A549 (cell line): ENCODE measurements at regions not wholly inside any gene's neighbourhood (a gene's known extent, or its start where the extent isn't known, plus 50 kb on each side); places are given as distances from the start of the nearest gene placed in this dataset.
A peak's percentile ranks its signal among the peaks of the same experiment; 100 is the strongest.

ENCODE experiments used
- ATAC-seq, 2 experiments: fragments of 200-7000 bp in 1 of 2; fragments of >200 bp in 1 of 2; cut with Nextera tagmentation in 1 of 2; cut with Tn5 transposase in 1 of 2; 3 replicates each; pipeline versions ENCODE4 v1.8.0 to v1.9.1; 2018 to 2020; ENCODE audit warnings: mild to moderate bottlenecking in 1 of 2, moderate library complexity in 1 of 2
- CTCF ChIA-PET: fragments of 300-600 bp; sonication (Branson Sonifier 250); formaldehyde crosslinking; extraction: SDS; loops from one replicate; lab custom pipeline; 2021; ENCODE audit warnings: antibody characterized with exemption, inconsistent platforms; lab: Yijun Ruan, JAX
- POLR2A ChIA-PET: fragments of 350-600 bp; formaldehyde crosslinking; extraction: SDS; loops from one replicate; lab custom pipeline; 2021; ENCODE audit warnings: antibody characterized with exemption, inconsistent platforms; lab: Yijun Ruan, JAX
- DNase-seq, 2 experiments: peaks; one replicate each; pipeline versions ENCODE4 v3.0.0 to v3.0.0-alpha.2; 2011 to 2016; ENCODE audit warnings: low read depth in 1 of 2, low spot score in 1 of 2
- FAIRE-seq: peaks from 2 replicates; lab custom pipeline; 2011; peaks lifted over from hg19 to GRCh38; lab: Jason Lieb, UNC
- H3K27ac ChIP-seq, 2 experiments: fragments of >200 bp; sonication (Bioruptor Twin); formaldehyde crosslinking; 3 replicates each; pipeline ENCODE4 v1.5.1; 2016 to 2017
- H3K4me1 ChIP-seq: fragments of >200 bp; sonication (Bioruptor Twin); formaldehyde crosslinking; 3 replicates; pipeline ENCODE4 v1.6.1; 2016
- H3K4me2 ChIP-seq: fragments of >200 bp; sonication (Bioruptor Twin); formaldehyde crosslinking; 3 replicates; pipeline ENCODE4 v1.6.1; 2016
- H3K4me3 ChIP-seq: fragments of >200 bp; sonication (Bioruptor Twin); formaldehyde crosslinking; 3 replicates; pipeline ENCODE4 v1.5.1; 2016
- H3K9me3 ChIP-seq: fragments of >200 bp; sonication (Bioruptor Twin); formaldehyde crosslinking; 3 replicates; pipeline ENCODE4 v1.6.1; 2016
- BHLHE40 ChIP-seq: IDR thresholded peaks from 2 replicates; pipeline ENCODE4 v1.6.1; 2012; ENCODE audit warnings: low read depth, low read length, inconsistent platforms
- CBX2 ChIP-seq: fragments of 200-600 bp; sonication (generic); IDR thresholded peaks from 2 replicates; pipeline ENCODE4 v1.6.1; 2016; ENCODE audit warnings: low read depth, mild to moderate bottlenecking, borderline replicate concordance
- CBX8 ChIP-seq: fragments of 200-600 bp; sonication (generic); IDR thresholded peaks from 2 replicates; pipeline ENCODE4 v1.6.1; 2016
- CEBPB ChIP-seq, 2 experiments: fragments of >200 bp in 1 of 2; sonication (Bioruptor Twin) in 1 of 2; formaldehyde crosslinking in 1 of 2; IDR thresholded peaks; 2 replicates each; pipeline ENCODE4 v1.6.1; 2012 to 2016
- CHD2 ChIP-seq: fragments of 150-350 bp; IDR thresholded peaks from 2 replicates; pipeline ENCODE4 v1.6.1; 2014; ENCODE audit warnings: low read length; ENCODE audit not compliant: partially characterized antibody
- CHD4 ChIP-seq: fragments of 200-600 bp; sonication (generic); IDR thresholded peaks from 2 replicates; pipeline ENCODE4 v1.6.1; 2016; ENCODE audit warnings: antibody characterized with exemption, mild to moderate bottlenecking, borderline replicate concordance
- FOXS1 ChIP-seq: fragments of 250-450 bp; sonication (Bioruptor Pico); IDR thresholded peaks from 2 replicates; pipeline ENCODE4 v1.5.0; 2020; ENCODE audit warnings: mild to moderate bottlenecking, moderate library complexity
- GATA3 ChIP-seq: IDR thresholded peaks from 2 replicates; pipeline ENCODE4 v1.6.1; 2012; ENCODE audit warnings: borderline replicate concordance
- HDAC2 ChIP-seq: fragments of 200-600 bp; sonication (generic); IDR thresholded peaks from 2 replicates; pipeline ENCODE4 v1.6.1; 2016
- HEYL ChIP-seq: fragments of 250-450 bp; sonication (Bioruptor Pico); IDR thresholded peaks from 2 replicates; pipeline ENCODE4 v1.8.0; 2021; ENCODE audit warnings: mild to moderate bottlenecking, moderate library complexity
- HOXA7 ChIP-seq: fragments of 250-450 bp; sonication (Bioruptor Pico); IDR thresholded peaks from 2 replicates; pipeline ENCODE4 v1.5.0; 2020; ENCODE audit warnings: mild to moderate bottlenecking, moderate library complexity
- HOXB5 ChIP-seq: fragments of 250-450 bp; sonication (Bioruptor Pico); IDR thresholded peaks from 2 replicates; pipeline ENCODE4 v1.5.0; 2020; ENCODE audit warnings: mild to moderate bottlenecking, moderate library complexity
- JUN ChIP-seq, 2 experiments: fragments of >200 bp; sonication (Bioruptor Twin); formaldehyde crosslinking; IDR thresholded peaks; 2 replicates in 1 of 2; 3 replicates in 1 of 2; pipeline ENCODE4 v1.6.1; 2016 to 2017
- KDM5A ChIP-seq: fragments of 200-600 bp; sonication (generic); IDR thresholded peaks from 2 replicates; pipeline ENCODE4 v1.6.1; 2016; ENCODE audit warnings: antibody characterized with exemption, mild to moderate bottlenecking
- MAFK ChIP-seq: fragments of 450-650 bp; IDR thresholded peaks from 2 replicates; pipeline ENCODE4 v1.6.1; 2014; ENCODE audit not compliant: partially characterized antibody
- NPAS2 ChIP-seq: fragments of 250-450 bp; sonication (Bioruptor Pico); IDR thresholded peaks from 2 replicates; pipeline ENCODE4 v1.8.0; 2022; ENCODE audit warnings: mild to moderate bottlenecking, moderate library complexity, borderline replicate concordance
- NR3C1 ChIP-seq: fragments of >200 bp; sonication (Bioruptor Twin); formaldehyde crosslinking; IDR thresholded peaks from 3 replicates; pipeline ENCODE4 v1.6.1; 2017
- POLR2AphosphoS2 ChIP-seq: conservative IDR thresholded peaks from 2 replicates; pipeline ENCODE4 v1.6.1; 2012; ENCODE audit warnings: low read length, improper control_type of control experiment, inconsistent platforms
- SMC3 ChIP-seq: fragments of >200 bp; sonication (Bioruptor Twin); formaldehyde crosslinking; IDR thresholded peaks from 3 replicates; pipeline ENCODE4 v1.6.1; 2018; ENCODE audit warnings: inconsistent platforms
- TFCP2L1 ChIP-seq: fragments of 250-450 bp; sonication (Bioruptor Pico); IDR thresholded peaks from 2 replicates; pipeline ENCODE4 v1.5.0; 2021; ENCODE audit warnings: mild to moderate bottlenecking
- TP53 ChIP-seq: fragments of 250-450 bp; sonication (Bioruptor Pico); IDR thresholded peaks from 2 replicates; pipeline ENCODE4 v1.5.0; 2021; ENCODE audit warnings: mild to moderate bottlenecking, moderate library complexity
- ZC3H11A ChIP-seq: fragments of 450-650 bp; IDR thresholded peaks from 2 replicates; pipeline ENCODE4 v1.6.1; 2014; ENCODE audit warnings: antibody characterized with exemption, mild to moderate bottlenecking
- ZNF302 ChIP-seq: fragments of 250-450 bp; sonication (Bioruptor Pico); IDR thresholded peaks from 2 replicates; pipeline ENCODE4 v1.9.0; 2021; ENCODE audit warnings: inconsistent platforms, mild to moderate bottlenecking, moderate library complexity
- WGBS: methylation state at CpG from one replicate; pipeline ENCODE4 v1.1.6; 2017; ENCODE audit errors: missing lambda C conversion rate; 5-methylcytosine and 5-hydroxymethylcytosine counted together
- TF ChIP-seq, protein P1 (sequence below): fragments of >200 bp; sonication (Bioruptor Twin); formaldehyde crosslinking; IDR thresholded peaks from 3 replicates; pipeline ENCODE4 v1.6.1; 2016
- TF ChIP-seq, protein P2 (sequence below): fragments of >200 bp; sonication (Bioruptor Twin); formaldehyde crosslinking; IDR thresholded peaks from 2 replicates; pipeline ENCODE4 v1.6.1; 2016
- TF ChIP-seq, protein P3 (sequence below): fragments of 200-600 bp; sonication (generic); IDR thresholded peaks from 2 replicates; pipeline ENCODE4 v1.6.1; 2016; ENCODE audit warnings: antibody characterized with exemption, mild to moderate bottlenecking, moderate library complexity
- TF ChIP-seq, protein P4 (sequence below): fragments of 150-350 bp; IDR thresholded peaks from 2 replicates; pipeline ENCODE4 v1.6.1; 2014; ENCODE audit warnings: low read depth, mild to moderate bottlenecking, low read length

DNA sequence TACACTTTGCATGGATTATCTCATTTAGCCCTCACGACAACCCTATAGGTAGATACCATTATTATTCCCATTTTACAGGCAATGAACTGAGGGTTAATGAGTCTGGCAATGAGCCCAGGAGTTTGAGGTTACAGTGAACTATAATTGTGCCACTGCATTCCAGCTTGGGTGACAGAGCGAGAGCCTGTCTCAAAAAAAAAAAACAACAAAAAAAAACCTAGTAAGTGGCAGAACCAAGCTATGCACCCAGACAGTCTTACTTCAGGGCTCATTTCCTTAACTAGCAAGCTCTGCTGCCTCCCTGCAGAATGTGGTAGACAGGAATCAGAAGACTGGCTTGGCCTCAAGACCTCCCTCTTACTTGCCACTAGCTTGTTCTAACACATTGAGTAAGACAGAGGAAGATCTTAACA, 71.9 kb upstream of the RREB1 start:
- Histone ChIP-seq H3K27ac (no peak overlapping the region), H3K9me3 (no peaks in the 10 kb centered on the region), H3K4me1 (no peaks in the 10 kb centered on the region), H3K4me2 (no peak overlapping the region), H3K4me3 (no peak overlapping the region)
- no peak for DNase-seq
- CTCF ChIA-PET: no interaction called here
- POLR2A ChIA-PET: interaction anchor here (0.9 kb wide), 1 partner anchor 16 kb away, joined by 3 read pairs; no protein-coding TSS in a partner anchor
- TF ChIP-seq TP53 (no peak), CBX2 (no peak), CEBPB (IDR thresholded peaks at IDR 0.05) (no peak), CHD4 (no peak), FOXS1 (CRISPR knock-in tag) (no peak), ZNF302 (CRISPR knock-in tag) (no peak), MAFK (no peak), CHD2 (no peak), NR3C1 (no peak), POLR2AphosphoS2 (no peak), HOXA7 (CRISPR knock-in tag) (no peak), SMC3 (no peak), HDAC2 (no peak)
- TF ChIP-seq, protein P1, sequence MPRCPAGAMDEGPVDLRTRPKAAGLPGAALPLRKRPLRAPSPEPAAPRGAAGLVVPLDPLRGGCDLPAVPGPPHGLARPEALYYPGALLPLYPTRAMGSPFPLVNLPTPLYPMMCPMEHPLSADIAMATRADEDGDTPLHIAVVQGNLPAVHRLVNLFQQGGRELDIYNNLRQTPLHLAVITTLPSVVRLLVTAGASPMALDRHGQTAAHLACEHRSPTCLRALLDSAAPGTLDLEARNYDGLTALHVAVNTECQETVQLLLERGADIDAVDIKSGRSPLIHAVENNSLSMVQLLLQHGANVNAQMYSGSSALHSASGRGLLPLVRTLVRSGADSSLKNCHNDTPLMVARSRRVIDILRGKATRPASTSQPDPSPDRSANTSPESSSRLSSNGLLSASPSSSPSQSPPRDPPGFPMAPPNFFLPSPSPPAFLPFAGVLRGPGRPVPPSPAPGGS: no peak
- TF ChIP-seq, protein P2, sequence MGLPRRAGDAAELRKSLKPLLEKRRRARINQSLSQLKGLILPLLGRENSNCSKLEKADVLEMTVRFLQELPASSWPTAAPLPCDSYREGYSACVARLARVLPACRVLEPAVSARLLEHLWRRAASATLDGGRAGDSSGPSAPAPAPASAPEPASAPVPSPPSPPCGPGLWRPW: no peak
- TF ChIP-seq, protein P3, sequence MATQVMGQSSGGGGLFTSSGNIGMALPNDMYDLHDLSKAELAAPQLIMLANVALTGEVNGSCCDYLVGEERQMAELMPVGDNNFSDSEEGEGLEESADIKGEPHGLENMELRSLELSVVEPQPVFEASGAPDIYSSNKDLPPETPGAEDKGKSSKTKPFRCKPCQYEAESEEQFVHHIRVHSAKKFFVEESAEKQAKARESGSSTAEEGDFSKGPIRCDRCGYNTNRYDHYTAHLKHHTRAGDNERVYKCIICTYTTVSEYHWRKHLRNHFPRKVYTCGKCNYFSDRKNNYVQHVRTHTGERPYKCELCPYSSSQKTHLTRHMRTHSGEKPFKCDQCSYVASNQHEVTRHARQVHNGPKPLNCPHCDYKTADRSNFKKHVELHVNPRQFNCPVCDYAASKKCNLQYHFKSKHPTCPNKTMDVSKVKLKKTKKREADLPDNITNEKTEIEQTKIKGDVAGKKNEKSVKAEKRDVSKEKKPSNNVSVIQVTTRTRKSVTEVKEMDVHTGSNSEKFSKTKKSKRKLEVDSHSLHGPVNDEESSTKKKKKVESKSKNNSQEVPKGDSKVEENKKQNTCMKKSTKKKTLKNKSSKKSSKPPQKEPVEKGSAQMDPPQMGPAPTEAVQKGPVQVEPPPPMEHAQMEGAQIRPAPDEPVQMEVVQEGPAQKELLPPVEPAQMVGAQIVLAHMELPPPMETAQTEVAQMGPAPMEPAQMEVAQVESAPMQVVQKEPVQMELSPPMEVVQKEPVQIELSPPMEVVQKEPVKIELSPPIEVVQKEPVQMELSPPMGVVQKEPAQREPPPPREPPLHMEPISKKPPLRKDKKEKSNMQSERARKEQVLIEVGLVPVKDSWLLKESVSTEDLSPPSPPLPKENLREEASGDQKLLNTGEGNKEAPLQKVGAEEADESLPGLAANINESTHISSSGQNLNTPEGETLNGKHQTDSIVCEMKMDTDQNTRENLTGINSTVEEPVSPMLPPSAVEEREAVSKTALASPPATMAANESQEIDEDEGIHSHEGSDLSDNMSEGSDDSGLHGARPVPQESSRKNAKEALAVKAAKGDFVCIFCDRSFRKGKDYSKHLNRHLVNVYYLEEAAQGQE: no peak
- FAIRE-seq: no peak
- WGBS: 86% methylated on average over 2 of the region's 2 CpGs
- ATAC-seq: no peak

DNA sequence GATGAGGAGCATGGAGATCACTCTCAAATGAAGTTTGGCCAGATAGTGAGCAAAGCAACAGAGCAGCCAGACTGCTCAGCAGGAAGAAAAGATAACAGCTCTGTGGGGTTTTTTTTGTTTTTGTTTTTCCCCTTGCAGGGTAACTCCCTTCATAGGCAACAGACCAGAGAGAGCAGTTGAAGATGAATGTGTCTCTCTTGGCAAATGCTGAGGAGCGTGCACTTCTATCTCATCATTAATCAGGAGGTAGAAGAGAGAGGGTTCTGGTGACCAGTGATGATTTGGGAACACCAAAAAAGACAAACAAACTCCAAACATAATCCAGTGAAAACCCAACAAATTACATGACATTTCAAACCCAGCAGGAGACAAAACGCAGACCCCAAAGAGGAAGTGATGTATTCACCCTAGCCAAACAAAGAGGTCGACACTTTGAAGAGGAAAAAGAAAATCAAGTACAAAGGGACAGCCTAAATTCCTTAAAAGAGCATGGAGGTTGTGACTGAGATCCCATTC, 66.2 kb upstream of the RREB1 start:
- CTCF ChIA-PET: no interaction called here

DNA sequence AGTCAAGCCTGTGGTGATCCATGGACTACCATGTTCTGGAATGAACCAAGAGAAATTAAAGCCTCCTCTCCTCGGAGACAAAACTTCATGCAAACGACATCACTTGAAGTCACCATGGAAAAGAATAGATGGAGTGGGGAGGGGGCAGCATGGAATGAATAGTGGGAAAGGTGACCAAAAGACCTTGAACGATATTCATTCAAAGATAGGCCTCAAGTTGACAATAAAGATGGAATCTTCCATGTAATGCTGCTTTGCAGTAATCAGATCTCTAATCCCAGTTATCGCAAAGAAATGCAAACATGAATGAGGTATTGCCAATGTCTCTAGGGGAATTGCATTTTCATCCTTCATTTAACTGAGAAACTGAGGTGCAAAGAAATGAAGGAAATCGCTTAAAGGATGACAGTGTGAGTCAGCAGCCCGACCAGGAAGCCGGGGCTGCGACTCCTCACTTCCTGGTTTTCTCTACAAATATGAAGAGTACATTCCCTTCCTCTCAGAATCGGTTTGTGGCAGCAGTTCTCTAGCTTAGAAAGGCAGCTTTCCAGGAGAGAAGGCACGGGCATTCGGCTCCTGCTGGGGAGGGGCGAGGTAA, 65.6 kb upstream of the RREB1 start:
- no peak; a peak in 1 of 6 replicates for ATAC-seq
- Histone ChIP-seq H3K4me3 (no peak overlapping the region), H3K4me1 (peaks cover 11% of the 10 kb centered on the region), H3K4me2 (no peak overlapping the region)
- DNase-seq: no peak
- TF ChIP-seq HOXB5: no peak
- TF ChIP-seq GATA3: no peak
- TF ChIP-seq TFCP2L1 (CRISPR knock-in tag): no peak
- TF ChIP-seq HEYL (CRISPR knock-in tag): no peak
- no peak for TF ChIP-seq CHD2
- TF ChIP-seq BHLHE40: no peak
- TF ChIP-seq, protein P4, sequence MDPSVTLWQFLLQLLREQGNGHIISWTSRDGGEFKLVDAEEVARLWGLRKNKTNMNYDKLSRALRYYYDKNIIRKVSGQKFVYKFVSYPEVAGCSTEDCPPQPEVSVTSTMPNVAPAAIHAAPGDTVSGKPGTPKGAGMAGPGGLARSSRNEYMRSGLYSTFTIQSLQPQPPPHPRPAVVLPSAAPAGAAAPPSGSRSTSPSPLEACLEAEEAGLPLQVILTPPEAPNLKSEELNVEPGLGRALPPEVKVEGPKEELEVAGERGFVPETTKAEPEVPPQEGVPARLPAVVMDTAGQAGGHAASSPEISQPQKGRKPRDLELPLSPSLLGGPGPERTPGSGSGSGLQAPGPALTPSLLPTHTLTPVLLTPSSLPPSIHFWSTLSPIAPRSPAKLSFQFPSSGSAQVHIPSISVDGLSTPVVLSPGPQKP: no peak
- no peak for TF ChIP-seq ZC3H11A
- TF ChIP-seq SMC3: no peak
- TF ChIP-seq CBX8: no peak
- no peak for TF ChIP-seq JUN (IDR thresholded peaks at IDR 0.05)
- TF ChIP-seq, protein P2: no peak
- TF ChIP-seq NPAS2 (CRISPR knock-in tag): no peak
- TF ChIP-seq, all 56 proteins: peak for 0
- FAIRE-seq: no peak
- Histone ChIP-seq H3K9me3 (no peaks in the 10 kb centered on the region), H3K27ac (peak overlapping the region in 1 of 2 experiments; percentile 51; a peak in 1 of 6 replicates)
- ChIA-PET CTCF (interaction anchor here (0.6 kb wide), 1 partner anchor 37 kb away, joined by 4 read pairs; no protein-coding TSS in a partner anchor), POLR2A (no interaction called here)
- WGBS: 78% methylated on average over 12 of the region's 12 CpGs

More for the DNA sequence above, 66.2 kb upstream of the RREB1 start:
- no peak overlapping the region for H3K27ac ChIP-seq
- ATAC-seq: no peak
- POLR2A ChIA-PET: no interaction called here
- no peak overlapping the region for H3K4me3 ChIP-seq
- H3K4me2 ChIP-seq: no peak overlapping the region
- H3K4me1 ChIP-seq: peaks cover 11% of the 10 kb centered on the region
- 96% methylated on average over 3 of the region's 3 CpGs for WGBS
- no peak for TF ChIP-seq HOXB5
- TF ChIP-seq CHD2: no peak
- no peak for TF ChIP-seq KDM5A
- TF ChIP-seq, protein P2: no peak
- no peak for FAIRE-seq
- H3K9me3 ChIP-seq: no peaks in the 10 kb centered on the region
- no peak for DNase-seq
